ENCODE measurements at regions not wholly inside any gene's neighbourhood (a gene's known extent, or its start where the extent isn't known, plus 50 kb on each side); places are given as distances from the start of the nearest gene placed in this dataset.

DNA sequence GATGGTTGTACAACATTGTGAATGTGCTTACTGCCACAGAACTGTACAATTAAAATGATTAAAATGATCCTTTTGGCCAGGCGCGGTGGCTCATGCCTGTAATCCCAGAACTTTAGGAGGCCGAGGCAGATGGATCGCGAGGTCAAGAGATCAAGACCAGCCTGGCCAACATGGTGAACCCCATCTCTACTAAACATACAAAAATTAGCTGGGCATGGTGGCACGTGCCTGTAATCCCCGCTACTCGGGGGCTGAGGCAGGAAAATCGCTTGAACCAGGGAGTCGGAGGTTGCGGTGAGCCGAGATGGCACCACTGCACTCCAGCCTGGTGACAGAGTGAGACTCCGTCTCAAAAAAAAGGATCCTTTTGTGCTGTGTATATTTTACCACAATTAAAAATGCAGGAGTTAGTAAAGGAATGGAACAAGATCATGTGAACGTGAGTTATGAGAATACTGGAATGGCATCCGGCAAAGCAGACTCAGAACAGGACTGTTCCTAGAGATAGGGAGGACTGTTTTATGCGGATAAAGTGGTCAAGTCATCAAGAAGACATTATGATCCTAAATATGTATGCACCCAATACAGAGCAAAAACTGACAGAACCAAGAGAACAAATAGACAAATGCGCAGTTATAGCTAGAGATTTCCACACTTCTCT lies 58.0 kb upstream of the CLDN5 start:
- TF ChIP-seq EZH2 (IDR thresholded peaks at IDR 0.05; ENCODE audit: borderline replicate concordance, low read depth, low read length, severe bottlenecking) = no peak
- TF ChIP-seq, protein P1, sequence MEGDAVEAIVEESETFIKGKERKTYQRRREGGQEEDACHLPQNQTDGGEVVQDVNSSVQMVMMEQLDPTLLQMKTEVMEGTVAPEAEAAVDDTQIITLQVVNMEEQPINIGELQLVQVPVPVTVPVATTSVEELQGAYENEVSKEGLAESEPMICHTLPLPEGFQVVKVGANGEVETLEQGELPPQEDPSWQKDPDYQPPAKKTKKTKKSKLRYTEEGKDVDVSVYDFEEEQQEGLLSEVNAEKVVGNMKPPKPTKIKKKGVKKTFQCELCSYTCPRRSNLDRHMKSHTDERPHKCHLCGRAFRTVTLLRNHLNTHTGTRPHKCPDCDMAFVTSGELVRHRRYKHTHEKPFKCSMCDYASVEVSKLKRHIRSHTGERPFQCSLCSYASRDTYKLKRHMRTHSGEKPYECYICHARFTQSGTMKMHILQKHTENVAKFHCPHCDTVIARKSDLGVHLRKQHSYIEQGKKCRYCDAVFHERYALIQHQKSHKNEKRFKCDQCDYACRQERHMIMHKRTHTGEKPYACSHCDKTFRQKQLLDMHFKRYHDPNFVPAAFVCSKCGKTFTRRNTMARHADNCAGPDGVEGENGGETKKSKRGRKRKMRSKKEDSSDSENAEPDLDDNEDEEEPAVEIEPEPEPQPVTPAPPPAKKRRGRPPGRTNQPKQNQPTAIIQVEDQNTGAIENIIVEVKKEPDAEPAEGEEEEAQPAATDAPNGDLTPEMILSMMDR (IDR thresholded peaks at IDR 0.05; ENCODE audit: borderline replicate concordance, extremely low read depth, low read length, poor library complexity, severe bottlenecking) = no peak
